ENCODE measurements at regions not wholly inside any gene's neighbourhood (a gene's known extent, or its start where the extent isn't known, plus 50 kb on each side); places are given as distances from the start of the nearest gene placed in this dataset.

DNA sequence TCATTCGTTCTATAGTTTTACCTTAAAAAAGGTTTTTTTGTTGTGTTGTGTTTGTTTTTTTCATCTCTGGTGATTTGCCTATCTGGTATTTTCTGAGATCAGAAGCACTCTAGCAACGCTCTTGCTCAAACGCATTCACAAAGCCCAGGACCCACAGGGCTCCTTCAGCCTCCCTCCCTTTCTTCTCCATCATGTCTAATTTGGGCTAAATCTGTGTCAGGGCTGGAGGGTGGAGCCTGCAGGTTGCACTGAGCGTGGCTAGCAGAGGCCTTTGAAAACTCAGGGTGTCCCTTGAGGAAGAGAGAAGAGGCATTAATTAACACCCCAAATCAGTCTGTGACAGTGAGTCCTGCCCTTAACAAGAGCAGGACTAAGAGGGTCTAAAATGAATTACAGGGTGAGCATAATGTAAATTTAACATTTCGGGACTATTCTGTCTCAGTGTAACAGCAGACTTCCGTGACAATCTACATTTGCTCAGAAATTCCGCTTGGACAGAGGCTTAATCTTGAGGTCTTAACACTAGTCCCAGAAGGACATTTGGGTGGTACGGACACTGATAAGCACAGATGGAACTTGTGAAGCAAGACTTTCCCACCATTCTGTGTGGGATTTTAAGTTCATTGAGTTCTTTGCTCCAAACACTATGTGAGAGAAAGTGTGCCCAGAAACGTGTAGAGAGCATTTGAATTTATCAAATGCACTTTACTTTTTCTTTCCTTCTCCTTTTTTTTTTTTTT, 174.4 kb upstream of the APCDD1 start:
- TF ChIP-seq, protein P1, sequence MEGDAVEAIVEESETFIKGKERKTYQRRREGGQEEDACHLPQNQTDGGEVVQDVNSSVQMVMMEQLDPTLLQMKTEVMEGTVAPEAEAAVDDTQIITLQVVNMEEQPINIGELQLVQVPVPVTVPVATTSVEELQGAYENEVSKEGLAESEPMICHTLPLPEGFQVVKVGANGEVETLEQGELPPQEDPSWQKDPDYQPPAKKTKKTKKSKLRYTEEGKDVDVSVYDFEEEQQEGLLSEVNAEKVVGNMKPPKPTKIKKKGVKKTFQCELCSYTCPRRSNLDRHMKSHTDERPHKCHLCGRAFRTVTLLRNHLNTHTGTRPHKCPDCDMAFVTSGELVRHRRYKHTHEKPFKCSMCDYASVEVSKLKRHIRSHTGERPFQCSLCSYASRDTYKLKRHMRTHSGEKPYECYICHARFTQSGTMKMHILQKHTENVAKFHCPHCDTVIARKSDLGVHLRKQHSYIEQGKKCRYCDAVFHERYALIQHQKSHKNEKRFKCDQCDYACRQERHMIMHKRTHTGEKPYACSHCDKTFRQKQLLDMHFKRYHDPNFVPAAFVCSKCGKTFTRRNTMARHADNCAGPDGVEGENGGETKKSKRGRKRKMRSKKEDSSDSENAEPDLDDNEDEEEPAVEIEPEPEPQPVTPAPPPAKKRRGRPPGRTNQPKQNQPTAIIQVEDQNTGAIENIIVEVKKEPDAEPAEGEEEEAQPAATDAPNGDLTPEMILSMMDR (IDR thresholded peaks at IDR 0.05; ENCODE audit: low read depth, low read length, poor library complexity, severe bottlenecking) = no peak
- TF ChIP-seq EZH2phosphoT487 (IDR thresholded peaks at IDR 0.05; ENCODE audit: borderline replicate concordance, low read length) = no peak
